ENCODE measurements at regions not wholly inside any gene's neighbourhood (a gene's known extent, or its start where the extent isn't known, plus 50 kb on each side); places are given as distances from the start of the nearest gene placed in this dataset.

GRCh38 chr9:87086221-87086818, 139.0 kb upstream of the GAS1 start:
- no peak for DNase-seq

- no peak for DNase-seq
Measured at GRCh38 chr9:87087197-87087596, 139.9 kb upstream of the GAS1 start.

- DNase-seq: no peak
Measured at GRCh38 chr9:87088192-87088591, 140.9 kb upstream of the GAS1 start.

GRCh38 chr9:87088621-87089365, 141.5 kb upstream of the GAS1 start:
- DNase-seq: no peak

- no peak for DNase-seq
Measured at GRCh38 chr9:87089506-87089905, 142.2 kb upstream of the GAS1 start.

- no peak for DNase-seq
Measured at GRCh38 chr9:87089929-87090328, 142.6 kb upstream of the GAS1 start.

GRCh38 chr9:87093777-87094176, 146.5 kb upstream of the GAS1 start:
- no peak for DNase-seq

GRCh38 chr9:87095951-87096350, 148.6 kb upstream of the GAS1 start:
- DNase-seq: no peak

- no peak for DNase-seq
Measured at GRCh38 chr9:87096506-87096905, 149.2 kb upstream of the GAS1 start.

GRCh38 chr9:87097238-87097637, 149.9 kb upstream of the GAS1 start:
- DNase-seq: no peak

- no peak for DNase-seq
Measured at GRCh38 chr9:87099407-87099806, 152.1 kb upstream of the GAS1 start.

- DNase-seq: no peak
Measured at GRCh38 chr9:87100001-87100400, 152.7 kb upstream of the GAS1 start.

- DNase-seq: no peak
Measured at GRCh38 chr9:87102126-87102525, 154.8 kb upstream of the GAS1 start.

- no peak for DNase-seq
Measured at GRCh38 chr9:87107072-87107471, 159.8 kb upstream of the GAS1 start.

- no peak for DNase-seq
Measured at GRCh38 chr9:87108661-87109060, 161.4 kb upstream of the GAS1 start.

GRCh38 chr9:87109231-87109631, 161.9 kb upstream of the GAS1 start:
- DNase-seq: no peak

GRCh38 chr9:87109851-87110250, 162.5 kb upstream of the GAS1 start:
- no peak for DNase-seq

- no peak for DNase-seq
Measured at GRCh38 chr9:87111010-87111409, 163.7 kb upstream of the GAS1 start.

- no peak for DNase-seq
Measured at GRCh38 chr9:87112656-87113055, 165.3 kb upstream of the GAS1 start.

- DNase-seq: no peak
Measured at GRCh38 chr9:87113874-87114273, 166.6 kb upstream of the GAS1 start.

GRCh38 chr9:87115785-87116184, 168.5 kb upstream of the GAS1 start:
- no peak for DNase-seq

- DNase-seq: no peak
Measured at GRCh38 chr9:87116492-87116891, 169.2 kb upstream of the GAS1 start.

- no peak for DNase-seq
Measured at GRCh38 chr9:87118594-87118993, 171.3 kb upstream of the GAS1 start.

GRCh38 chr9:87119328-87119881, 172.1 kb upstream of the GAS1 start:
- no peak for DNase-seq

GRCh38 chr9:87120610-87121009, 173.3 kb upstream of the GAS1 start:
- DNase-seq: no peak
